ENCODE measurements at regions not wholly inside any gene's neighbourhood (a gene's known extent, or its start where the extent isn't known, plus 50 kb on each side); places are given as distances from the start of the nearest gene placed in this dataset.
"Not testable (repeated sequence)": the region's sequence is repeated elsewhere in the genome, so short reads cannot be mapped to it uniquely, and the experiment has no call there.

GRCh38 chr11:38538866-38539680 is 1941.0 kb upstream of the RAG2 start:
- Histone ChIP-seq H3K4me1 (no peaks in the 10 kb centered on the region), H3K4me3 (no peak overlapping the region), H3K9me3 (peaks cover 0 to 7% of the 10 kb centered on the region in 2 donors), H3K27me3 (no peaks in the 10 kb centered on the region), H3K36me3 (no peaks in the 10 kb centered on the region), H3K27ac (no peak overlapping the region)
- no peak for ATAC-seq
- TF ChIP-seq CTCF (IDR thresholded peaks at IDR 0.05): no peak
- no peak for DNase-seq
- intact Hi-C loops (cut with DNase I): no loop called here

- ATAC-seq (no peak), DNase-seq (no peak)
- H3K36me3 ChIP-seq: no peaks in the 10 kb centered on the region
- intact Hi-C loops (cut with DNase I): no loop called here
- no peak overlapping the region for H3K27ac ChIP-seq
- H3K4me3 ChIP-seq: no peak overlapping the region
- no peak for TF ChIP-seq CTCF (IDR thresholded peaks at IDR 0.05)
- peaks cover 0 to 27% of the 10 kb centered on the region in 2 donors for H3K9me3 ChIP-seq
- H3K27me3 ChIP-seq: no peaks in the 10 kb centered on the region
- no peaks in the 10 kb centered on the region for H3K4me1 ChIP-seq
Measured at GRCh38 chr11:38530226-38530625, 1932.2 kb upstream of the RAG2 start.

- peaks cover 0 to 34% of the 10 kb centered on the region in 2 donors for H3K9me3 ChIP-seq
- ATAC-seq (no peak), DNase-seq (no peak)
- no peak overlapping the region for H3K27ac ChIP-seq
- no peak overlapping the region for H3K4me3 ChIP-seq
- no peaks in the 10 kb centered on the region for H3K36me3 ChIP-seq
- intact Hi-C loops (cut with DNase I): no loop called here
- no peak for TF ChIP-seq CTCF (IDR thresholded peaks at IDR 0.05)
- H3K4me1 ChIP-seq: no peaks in the 10 kb centered on the region
- H3K27me3 ChIP-seq: no peaks in the 10 kb centered on the region
Measured at GRCh38 chr11:38524945-38525344, 1926.9 kb upstream of the RAG2 start.

GRCh38 chr11:38517991-38518390 is 1920.0 kb upstream of the RAG2 start:
- Histone ChIP-seq H3K36me3 (no peaks in the 10 kb centered on the region), H3K4me1 (no peaks in the 10 kb centered on the region), H3K27ac (no peak overlapping the region), H3K9me3 (peaks cover 0 to 13% of the 10 kb centered on the region in 2 donors), H3K27me3 (no peaks in the 10 kb centered on the region), H3K4me3 (no peak overlapping the region)
- TF ChIP-seq CTCF (IDR thresholded peaks at IDR 0.05): no peak
- intact Hi-C loops (cut with DNase I): no loop called here
- no peak for DNase-seq
- no peak for ATAC-seq

- H3K27ac ChIP-seq; DNase-seq; H3K9me3 ChIP-seq; ATAC-seq; H3K36me3 ChIP-seq; H3K27me3 ChIP-seq; H3K4me1 ChIP-seq; intact Hi-C loops (cut with DNase I); H3K4me3 ChIP-seq: not testable (repeated sequence)
Measured at GRCh38 chr11:38512830-38513229, 1914.8 kb upstream of the RAG2 start.

GRCh38 chr11:38510041-38510440 is 1912.0 kb upstream of the RAG2 start:
- Histone ChIP-seq H3K9me3 (peaks cover 0 to 7% of the 10 kb centered on the region in 2 donors), H3K4me3 (no peak overlapping the region), H3K27ac (no peak overlapping the region), H3K27me3 (no peaks in the 10 kb centered on the region), H3K36me3 (no peaks in the 10 kb centered on the region), H3K4me1 (no peaks in the 10 kb centered on the region)
- TF ChIP-seq CTCF (IDR thresholded peaks at IDR 0.05): no peak
- ATAC-seq: no peak
- intact Hi-C loops (cut with DNase I): no loop called here
- DNase-seq: no peak
